Type B pancreatic cell (in vitro differentiated cells): ENCODE measurements at regions not wholly inside any gene's neighbourhood (a gene's known extent, or its start where the extent isn't known, plus 50 kb on each side); places are given as distances from the start of the nearest gene placed in this dataset.

Experiments
- DNase-seq: peaks from one replicate; pipeline ENCODE4 v3.0.0; 2021; ENCODE audit warnings: mixed read lengths; ENCODE audit not compliant: unreplicated experiment; ENCODE audit errors: extremely low spot score
- H3K27ac Mint-ChIP-seq: 2 replicates; pipeline ENCODE4 v1.8.0; 2021; ENCODE audit warnings: mild to moderate bottlenecking, mixed read lengths
- H3K27me3 Mint-ChIP-seq: 2 replicates; pipeline ENCODE4 v1.8.0; 2021; ENCODE audit warnings: mixed read lengths
- H3K36me3 Mint-ChIP-seq: 2 replicates; pipeline ENCODE4 v1.8.0; 2021; ENCODE audit warnings: mixed read lengths
- H3K4me1 Mint-ChIP-seq: one replicate; pipeline ENCODE4 v1.8.0; 2021; ENCODE audit warnings: mixed read lengths; ENCODE audit not compliant: unreplicated experiment
- H3K4me3 Mint-ChIP-seq: 2 replicates; pipeline ENCODE4 v1.8.0; 2021; ENCODE audit warnings: mild to moderate bottlenecking, mixed read lengths
- H3K9me3 Mint-ChIP-seq: 2 replicates; pipeline ENCODE4 v1.8.0; 2021; ENCODE audit warnings: mixed read lengths
- CTCF ChIP-seq: fragments of 200-600 bp; sonication (generic); conservative IDR thresholded peaks from 2 replicates; pipeline ENCODE4 v1.5.0; 2021; ENCODE audit warnings: antibody characterized with exemption, mild to moderate bottlenecking

GRCh38 chr1:68326481-68326880 is 94.2 kb upstream of the WLS start:
- Mint-ChIP-seq H3K4me1 (peaks cover 21% of the 10 kb centered on the region), H3K27me3 (peaks cover 3% of the 10 kb centered on the region), H3K36me3 (no peaks in the 10 kb centered on the region), H3K4me3 (no peak overlapping the region), H3K9me3 (peaks cover 3% of the 10 kb centered on the region), H3K27ac (no peak overlapping the region)
- TF ChIP-seq CTCF: no peak
- no peak for DNase-seq

GRCh38 chr1:68324316-68324715 is 92.0 kb upstream of the WLS start:
- no peak overlapping the region for H3K27ac Mint-ChIP-seq

GRCh38 chr1:68322837-68323687 is 90.7 kb upstream of the WLS start:
- no peak for TF ChIP-seq CTCF
- H3K9me3 Mint-ChIP-seq: peaks cover 3% of the 10 kb centered on the region
- DNase-seq: no peak
- H3K4me1 Mint-ChIP-seq: peaks cover 30% of the 10 kb centered on the region
- no peaks in the 10 kb centered on the region for H3K36me3 Mint-ChIP-seq
- H3K27ac Mint-ChIP-seq: peak overlapping the region; percentile 37
- H3K4me3 Mint-ChIP-seq: no peak overlapping the region
- peaks cover 2% of the 10 kb centered on the region for H3K27me3 Mint-ChIP-seq

More at GRCh38 chr1:68324316-68324715, 92.0 kb upstream of the WLS start:
- no peak for DNase-seq
- TF ChIP-seq CTCF: no peak
- H3K4me1 Mint-ChIP-seq: peaks cover 31% of the 10 kb centered on the region
- no peaks in the 10 kb centered on the region for H3K36me3 Mint-ChIP-seq
- peaks cover 3% of the 10 kb centered on the region for H3K9me3 Mint-ChIP-seq
- peaks cover 2% of the 10 kb centered on the region for H3K27me3 Mint-ChIP-seq
- H3K4me3 Mint-ChIP-seq: no peak overlapping the region

DNA sequence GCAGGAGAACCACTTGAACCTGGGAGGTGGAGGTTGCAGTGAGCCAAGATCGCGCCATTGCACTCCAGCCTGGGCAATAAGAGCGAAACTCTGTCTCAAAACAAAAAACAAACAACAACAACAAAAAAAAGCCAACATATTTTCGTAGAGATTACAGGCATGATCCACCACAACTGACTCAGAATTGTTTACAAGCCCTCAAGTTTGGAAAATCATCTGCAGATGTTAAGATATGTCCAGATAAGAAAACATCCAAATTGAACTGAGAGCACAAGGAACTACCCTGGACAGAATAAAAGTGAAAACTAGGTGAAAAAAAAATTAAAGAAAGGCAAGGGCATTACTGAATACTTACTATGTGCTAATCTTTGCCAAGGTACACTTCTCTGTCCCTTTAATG is 89.8 kb upstream of the WLS start:
- H3K9me3 Mint-ChIP-seq: peaks cover 8% of the 10 kb centered on the region
- H3K27me3 Mint-ChIP-seq: peaks cover 2% of the 10 kb centered on the region
- H3K36me3 Mint-ChIP-seq: no peaks in the 10 kb centered on the region
- H3K4me3 Mint-ChIP-seq: no peak overlapping the region
- TF ChIP-seq CTCF: no peak
- H3K4me1 Mint-ChIP-seq: peaks cover 30% of the 10 kb centered on the region
- no peak overlapping the region for H3K27ac Mint-ChIP-seq
- DNase-seq: no peak

GRCh38 chr1:68321084-68321685 is 88.9 kb upstream of the WLS start:
- H3K27me3 Mint-ChIP-seq: peaks cover 2% of the 10 kb centered on the region
- H3K4me1 Mint-ChIP-seq: peaks cover 30% of the 10 kb centered on the region
- no peak for DNase-seq
- H3K36me3 Mint-ChIP-seq: no peaks in the 10 kb centered on the region
- H3K4me3 Mint-ChIP-seq: peak overlapping the region; percentile 3
- peak; percentile 85 for TF ChIP-seq CTCF
- peaks cover 9% of the 10 kb centered on the region for H3K9me3 Mint-ChIP-seq
- H3K27ac Mint-ChIP-seq: peak overlapping the region; percentile 7
